GM19467 (cell line): ENCODE measurements at regions not wholly inside any gene's neighbourhood (a gene's known extent, or its start where the extent isn't known, plus 50 kb on each side); places are given as distances from the start of the nearest gene placed in this dataset.
"Not testable (repeated sequence)": the region's sequence is repeated elsewhere in the genome, so short reads cannot be mapped to it uniquely, and the experiment has no call there.

Experiments
- ATAC-seq: cut with Tn5 transposase; IDR thresholded peaks from one replicate; pipeline ENCODE4 v1.9.1; 2021; ENCODE audit warnings: mild to moderate bottlenecking, moderate library complexity; ENCODE audit not compliant: unreplicated experiment

- no peak for ATAC-seq
Measured at GRCh38 chr11:13134886-13135285, 125.8 kb downstream of the RASSF10 start.

- ATAC-seq: no peak
Measured at GRCh38 chr11:13135385-13136271, 126.5 kb downstream of the RASSF10 start.

GRCh38 chr11:13136272-13136596 lies 127.1 kb downstream of the RASSF10 start:
- ATAC-seq: no peak

GRCh38 chr11:13137844-13138301 lies 128.8 kb downstream of the RASSF10 start:
- no peak for ATAC-seq

- not testable (repeated sequence) for ATAC-seq
Measured at GRCh38 chr11:13139085-13139484, 130.0 kb downstream of the RASSF10 start.

- ATAC-seq: peak; percentile 87
Measured at GRCh38 chr11:13140028-13140870, 131.1 kb downstream of the RASSF10 start.

- ATAC-seq: no peak
Measured at GRCh38 chr11:13140873-13141655, 131.9 kb downstream of the RASSF10 start.

GRCh38 chr11:13141731-13142709 lies 132.9 kb downstream of the RASSF10 start:
- ATAC-seq: no peak

GRCh38 chr11:13143486-13144297 lies 133.9 kb upstream of the BMAL1 start:
- no peak for ATAC-seq

GRCh38 chr11:13145461-13145860 lies 132.1 kb upstream of the BMAL1 start:
- no peak for ATAC-seq

- ATAC-seq: no peak
Measured at GRCh38 chr11:13149991-13150390, 127.6 kb upstream of the BMAL1 start.

GRCh38 chr11:13150487-13150886 lies 127.1 kb upstream of the BMAL1 start:
- ATAC-seq: no peak

GRCh38 chr11:13152264-13152663 lies 125.3 kb upstream of the BMAL1 start:
- ATAC-seq: no peak

GRCh38 chr11:13152736-13153541 lies 124.7 kb upstream of the BMAL1 start:
- ATAC-seq: no peak

GRCh38 chr11:13154374-13154773 lies 123.2 kb upstream of the BMAL1 start:
- ATAC-seq: not testable (repeated sequence)

GRCh38 chr11:13160346-13160745 lies 117.2 kb upstream of the BMAL1 start:
- no peak for ATAC-seq

GRCh38 chr11:13160806-13161205 lies 116.8 kb upstream of the BMAL1 start:
- ATAC-seq: no peak

- ATAC-seq: no peak
Measured at GRCh38 chr11:13163158-13163557, 114.4 kb upstream of the BMAL1 start.
